Muscle of arm (tissue), 1 donor: ENCODE measurements at regions not wholly inside any gene's neighbourhood (a gene's known extent, or its start where the extent isn't known, plus 50 kb on each side); places are given as distances from the start of the nearest gene placed in this dataset.

Experiments used
- DNase-seq: peaks from one replicate; pipeline ENCODE4 v3.0.0-alpha.2; 2013

GRCh38 chrX:102067966-102068723 lies 57.3 kb upstream of the TCEAL2 start:
- peak; percentile 15 for DNase-seq

DNA sequence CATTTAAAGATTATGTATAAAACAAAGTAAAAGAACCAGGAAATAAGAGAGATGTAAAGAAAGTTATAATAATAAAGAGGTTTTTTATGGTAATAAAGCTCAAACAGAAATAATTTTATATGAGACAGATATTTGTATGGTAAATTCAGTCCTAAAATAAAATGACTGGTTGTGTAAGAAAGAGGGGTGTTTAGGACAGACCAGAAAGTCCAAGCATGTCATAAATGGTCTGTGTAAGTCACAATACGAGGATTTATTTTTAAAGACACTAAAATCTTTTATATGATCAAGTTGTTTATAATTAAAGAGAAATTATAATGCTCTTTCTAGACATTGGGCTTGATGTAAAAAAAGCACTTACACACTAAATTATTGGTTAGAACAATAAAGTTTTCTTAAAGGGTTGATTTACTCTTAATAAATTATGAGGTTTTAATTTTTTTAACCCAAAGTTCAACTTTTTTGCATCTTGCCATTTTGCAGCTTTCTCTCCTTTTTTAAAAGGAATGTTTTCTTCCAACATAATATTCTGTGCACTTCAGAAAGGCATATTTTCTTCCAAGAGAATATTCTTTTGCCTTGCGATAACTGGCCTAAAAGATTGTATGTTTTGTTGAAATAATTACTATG lies 61.9 kb upstream of the TCEAL2 start:
- no peak for DNase-seq

DNA sequence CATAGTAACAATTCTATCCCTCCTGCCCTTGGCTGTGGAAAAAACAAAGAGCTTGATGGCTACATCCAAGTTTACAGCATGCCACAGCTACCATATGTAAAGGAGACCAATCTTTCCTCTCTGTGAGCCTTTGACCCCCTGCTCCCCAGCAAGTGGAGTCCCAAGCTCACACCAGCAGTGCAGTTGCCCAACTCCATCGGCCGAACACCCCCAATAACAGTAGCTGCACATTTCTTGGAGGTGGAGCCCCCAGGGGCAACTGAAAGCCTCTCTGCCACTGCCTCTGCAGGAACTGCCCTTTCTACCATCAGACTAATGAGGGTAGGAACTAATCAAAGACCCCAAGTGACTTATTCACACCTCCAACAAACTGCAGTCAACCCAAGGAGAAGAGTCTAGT lies 81.0 kb upstream of the TCEAL2 start:
- DNase-seq, result no peak

DNA sequence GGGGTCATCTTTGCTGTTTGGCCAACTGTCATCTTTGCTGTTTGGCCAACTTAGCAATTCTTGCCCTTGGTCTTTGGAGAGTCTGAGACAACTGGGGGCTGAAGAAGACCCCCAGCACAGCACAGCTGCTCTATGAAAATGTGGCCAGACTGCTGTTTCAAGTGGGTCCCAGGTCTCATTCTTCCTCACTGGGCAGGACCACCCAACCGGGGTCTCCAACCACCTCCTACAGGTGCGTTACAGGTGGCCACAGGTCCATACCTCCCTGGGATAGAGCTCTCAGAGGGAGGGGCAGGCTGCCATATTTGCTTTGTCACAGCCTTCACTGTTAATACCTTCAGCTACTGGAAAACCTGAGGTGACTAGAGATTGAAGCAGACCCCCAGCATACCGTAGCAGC lies 82.1 kb upstream of the TCEAL2 start:
- no peak for DNase-seq

- DNase-seq, result no peak
Observed at GRCh38 chrX:102042372-102043325, 82.8 kb upstream of the TCEAL2 start.

GRCh38 chrX:102029026-102029425 lies 96.5 kb upstream of the TCEAL2 start:
- DNase-seq, result no peak

GRCh38 chrX:102018208-102018607 lies 86.4 kb upstream of the ZMAT1 start:
- DNase-seq, result no peak

GRCh38 chrX:102008901-102009300 lies 77.1 kb upstream of the ZMAT1 start:
- no peak for DNase-seq

DNA sequence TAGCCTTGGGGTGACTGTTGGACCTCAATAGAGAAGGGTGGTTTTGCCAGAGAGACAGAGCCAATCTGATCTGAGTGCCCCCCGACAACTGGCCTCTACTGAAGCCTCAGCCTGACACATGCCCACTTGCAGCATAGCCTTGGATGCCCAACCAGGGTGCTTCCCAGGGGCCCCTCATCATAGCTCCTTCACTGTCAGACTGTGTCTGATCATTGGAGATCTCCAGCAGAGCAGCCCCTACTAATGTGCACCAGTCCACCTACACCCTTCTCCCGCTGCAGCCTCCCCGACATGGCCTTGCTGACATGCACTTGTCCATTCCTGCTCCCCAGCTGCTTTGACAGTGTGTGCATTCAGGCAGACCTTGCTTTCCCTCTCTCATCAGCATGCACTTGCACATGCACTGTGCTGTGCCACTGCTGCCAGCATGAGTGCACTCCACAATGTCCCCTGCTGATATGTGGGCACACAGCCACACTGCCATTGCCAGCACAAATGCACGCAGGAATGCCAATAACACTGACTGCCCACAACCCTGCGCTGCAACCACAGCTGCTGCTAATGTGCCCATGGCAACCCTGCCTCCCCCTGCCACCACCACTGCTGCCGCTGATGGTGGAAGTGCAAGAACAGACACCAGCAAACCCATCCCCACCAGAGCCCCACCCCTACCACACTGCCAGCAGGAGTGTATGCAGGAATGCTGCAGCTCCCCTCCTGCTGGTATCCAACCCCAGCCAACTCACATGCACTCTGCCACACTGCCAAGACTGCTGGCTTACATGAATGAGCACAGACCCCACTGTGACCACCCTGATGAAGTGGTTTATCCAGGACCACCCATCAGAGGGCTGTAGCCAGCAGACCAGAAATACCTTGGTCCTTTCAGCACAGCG lies 68.1 kb upstream of the ZMAT1 start:
- DNase-seq, result no peak

GRCh38 chrX:101993335-101993734 lies 61.5 kb upstream of the ZMAT1 start:
- DNase-seq, result no peak

- no peak for DNase-seq
Observed at GRCh38 chrX:101986586-101986985, 54.8 kb upstream of the ZMAT1 start.
